Fibroblast of lung (primary cell): ENCODE measurements at regions not wholly inside any gene's neighbourhood (a gene's known extent, or its start where the extent isn't known, plus 50 kb on each side); places are given as distances from the start of the nearest gene placed in this dataset.

Source experiments
- DNase-seq, 2 donors: peaks; one replicate each; pipeline versions ENCODE4 v3.0.0 to v3.0.0-alpha.2; 2010; ENCODE audit warnings: low read depth in 2 of 2
- H2AFZ ChIP-seq: 2 replicates; pipeline ENCODE4 v1.5.1; 2012; ENCODE audit warnings: low read length, control low read depth, inconsistent platforms
- H3K27ac ChIP-seq: 2 replicates; pipeline ENCODE4 v1.5.1; 2011; ENCODE audit warnings: low read length, control low read depth; ENCODE audit not compliant: insufficient read depth
- H3K27me3 ChIP-seq: 2 replicates; pipeline ENCODE4 v1.5.1; 2011; ENCODE audit warnings: mild to moderate bottlenecking, low read length; ENCODE audit not compliant: control insufficient read depth, insufficient read depth
- H3K36me3 ChIP-seq: 2 replicates; pipeline ENCODE4 v1.5.1; 2011; ENCODE audit warnings: low read length; ENCODE audit not compliant: control insufficient read depth, insufficient read depth
- H3K4me1 ChIP-seq: 2 replicates; pipeline ENCODE4 v1.5.1; 2011; ENCODE audit warnings: low read length; ENCODE audit not compliant: control insufficient read depth, insufficient read depth; ENCODE audit errors: extremely low read depth
- H3K4me2 ChIP-seq: 2 replicates; pipeline ENCODE4 v1.5.1; 2011; ENCODE audit warnings: low read length, control low read depth; ENCODE audit not compliant: insufficient read depth; ENCODE audit errors: extremely low read depth
- H3K4me3 ChIP-seq, 4 experiments: fragments of 200-600 bp in 1 of 4; sonication (generic) in 1 of 4; replicated peaks in 1 of 4; 2 replicates each; pipeline ENCODE4 v1.5.1; 2011 to 2016; ENCODE audit warnings: low read length in 4 of 4, low read depth in 3 of 4, mild to moderate bottlenecking in 3 of 4, control low read depth in 2 of 4, inconsistent platforms in 1 of 4, mixed read lengths in 1 of 4; ENCODE audit not compliant: insufficient read depth in 1 of 4; ENCODE audit errors: control extremely low read depth in 1 of 4
- H3K79me2 ChIP-seq: 2 replicates; pipeline ENCODE4 v1.5.1; 2012; ENCODE audit warnings: mild to moderate bottlenecking, low read length, inconsistent platforms; ENCODE audit not compliant: control insufficient read depth, insufficient read depth
- H3K9ac ChIP-seq: 2 replicates; pipeline ENCODE4 v1.5.1; 2011; ENCODE audit warnings: mild to moderate bottlenecking, low read length, control low read depth; ENCODE audit not compliant: insufficient read depth
- H3K9me3 ChIP-seq: 2 replicates; pipeline ENCODE4 v1.5.1; 2012; ENCODE audit warnings: low read depth, low read length; ENCODE audit not compliant: control insufficient read depth, insufficient read depth
- H4K20me1 ChIP-seq: 2 replicates; pipeline ENCODE4 v1.5.1; 2011; ENCODE audit warnings: low read length; ENCODE audit not compliant: control insufficient read depth, insufficient read depth; ENCODE audit errors: extremely low read depth
- EZH2 ChIP-seq: IDR thresholded peaks from 2 replicates; pipeline ENCODE4 v1.5.1; 2012; ENCODE audit warnings: low read length, control low read depth, mild to moderate bottlenecking; ENCODE audit errors: missing control alignments
- TF ChIP-seq, protein P1 (sequence below), 2 donors: IDR thresholded peaks in 1 of 2; conservative IDR thresholded peaks in 1 of 2; 1 replicate in 1 of 2; 2 replicates in 1 of 2; pipeline ENCODE4 v1.5.1; 2011 to 2012; ENCODE audit warnings: low read length in 2 of 2, control low read depth in 1 of 2, inconsistent platforms in 1 of 2, low read depth in 1 of 2, mild to moderate bottlenecking in 1 of 2

DNA sequence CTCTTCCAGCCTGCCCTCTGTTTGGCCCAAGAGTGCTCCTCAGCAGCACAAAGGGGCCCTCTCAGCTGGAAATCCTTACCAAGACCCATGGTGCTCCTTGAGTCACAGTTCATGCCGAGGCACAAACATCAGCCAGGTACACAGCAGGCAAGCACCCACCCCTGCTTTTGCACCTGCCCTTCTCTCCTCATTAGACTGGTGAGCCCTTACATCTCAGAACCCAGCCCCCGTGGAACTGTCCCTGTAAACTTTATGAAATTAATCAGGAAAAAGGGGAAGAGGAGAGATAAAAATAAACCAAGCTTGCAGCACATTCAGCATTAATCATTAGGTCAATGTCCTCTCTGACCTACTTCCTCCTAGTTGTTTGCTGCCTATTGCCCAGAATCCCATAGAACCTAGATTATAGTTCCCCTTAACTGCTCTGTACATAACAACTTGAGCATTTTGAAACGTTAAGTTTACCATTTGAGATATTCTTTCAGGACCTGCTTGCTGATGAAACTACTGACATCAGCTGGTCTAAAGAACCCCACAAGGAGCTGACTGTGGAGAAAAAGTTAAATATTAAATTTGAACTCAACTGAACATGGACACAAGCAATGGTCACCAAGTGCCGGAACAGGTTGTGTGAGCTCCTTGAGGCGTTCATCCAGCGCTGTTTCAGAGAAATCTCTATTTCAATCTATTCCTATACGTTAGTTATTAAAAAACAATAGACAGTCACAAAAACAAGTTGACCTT, 738.4 kb downstream of the MATN1 start:
- Histone ChIP-seq H4K20me1 (no peaks in the 10 kb centered on the region), H3K4me1 (no peaks in the 10 kb centered on the region), H3K27ac (no peak overlapping the region), H3K4me2 (no peak overlapping the region), H3K4me3 (no peak overlapping the region), H3K27me3 (no peaks in the 10 kb centered on the region), H2AFZ (no peak overlapping the region), H3K79me2 (no peaks in the 10 kb centered on the region), H3K9me3 (no peaks in the 10 kb centered on the region), H3K9ac (no peak overlapping the region), H3K36me3 (no peaks in the 10 kb centered on the region)
- no peak for DNase-seq
- TF ChIP-seq, protein P1, sequence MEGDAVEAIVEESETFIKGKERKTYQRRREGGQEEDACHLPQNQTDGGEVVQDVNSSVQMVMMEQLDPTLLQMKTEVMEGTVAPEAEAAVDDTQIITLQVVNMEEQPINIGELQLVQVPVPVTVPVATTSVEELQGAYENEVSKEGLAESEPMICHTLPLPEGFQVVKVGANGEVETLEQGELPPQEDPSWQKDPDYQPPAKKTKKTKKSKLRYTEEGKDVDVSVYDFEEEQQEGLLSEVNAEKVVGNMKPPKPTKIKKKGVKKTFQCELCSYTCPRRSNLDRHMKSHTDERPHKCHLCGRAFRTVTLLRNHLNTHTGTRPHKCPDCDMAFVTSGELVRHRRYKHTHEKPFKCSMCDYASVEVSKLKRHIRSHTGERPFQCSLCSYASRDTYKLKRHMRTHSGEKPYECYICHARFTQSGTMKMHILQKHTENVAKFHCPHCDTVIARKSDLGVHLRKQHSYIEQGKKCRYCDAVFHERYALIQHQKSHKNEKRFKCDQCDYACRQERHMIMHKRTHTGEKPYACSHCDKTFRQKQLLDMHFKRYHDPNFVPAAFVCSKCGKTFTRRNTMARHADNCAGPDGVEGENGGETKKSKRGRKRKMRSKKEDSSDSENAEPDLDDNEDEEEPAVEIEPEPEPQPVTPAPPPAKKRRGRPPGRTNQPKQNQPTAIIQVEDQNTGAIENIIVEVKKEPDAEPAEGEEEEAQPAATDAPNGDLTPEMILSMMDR (conservative IDR thresholded peaks at IDR 0.05 in 1 of 2, IDR thresholded peaks at IDR 0.05 in 1 of 2; ENCODE audit: low read depth in 1 of 2, low read length in 2 of 2) = no peak
- TF ChIP-seq EZH2 = no peak

- no peaks in the 10 kb centered on the region for H3K27me3 ChIP-seq
- no peak overlapping the region for H2AFZ ChIP-seq
- H3K9me3 ChIP-seq = no peaks in the 10 kb centered on the region
- H3K27ac ChIP-seq = no peak overlapping the region
- no peak overlapping the region for H3K4me3 ChIP-seq
- no peaks in the 10 kb centered on the region for H4K20me1 ChIP-seq
- no peak for TF ChIP-seq EZH2
- TF ChIP-seq, protein P1 (conservative IDR thresholded peaks at IDR 0.05 in 1 of 2, IDR thresholded peaks at IDR 0.05 in 1 of 2; ENCODE audit: low read depth in 1 of 2, low read length in 2 of 2) = no peak
- H3K4me1 ChIP-seq = no peaks in the 10 kb centered on the region
- no peaks in the 10 kb centered on the region for H3K36me3 ChIP-seq
- no peak for DNase-seq
- no peaks in the 10 kb centered on the region for H3K79me2 ChIP-seq
- H3K9ac ChIP-seq = no peak overlapping the region
- no peak overlapping the region for H3K4me2 ChIP-seq
These were observed 739.1 kb downstream of the MATN1 start for GRCh38 chr1:29984166-29984861.

DNA sequence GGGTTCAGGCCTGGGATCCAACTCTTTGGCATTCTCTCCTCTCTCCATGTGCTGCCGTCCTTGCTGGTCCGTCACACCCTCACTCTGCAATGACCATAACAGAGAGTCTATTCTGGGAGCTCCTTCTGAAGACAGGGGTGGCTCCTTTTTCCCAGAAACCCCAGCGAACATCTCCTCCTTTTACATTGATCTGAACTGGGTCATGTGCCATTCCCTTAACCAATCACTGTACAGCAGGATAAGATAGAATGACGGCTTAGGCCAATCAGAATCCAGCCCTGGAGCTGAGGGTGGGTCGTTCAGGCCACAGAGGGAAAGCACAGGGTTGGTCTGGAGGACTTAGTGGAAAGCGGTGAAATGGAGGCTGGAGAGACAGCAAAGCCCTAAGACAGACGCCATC, 740.1 kb downstream of the MATN1 start:
- no peaks in the 10 kb centered on the region for H3K36me3 ChIP-seq
- H3K4me3 ChIP-seq = no peak overlapping the region
- H3K79me2 ChIP-seq = no peaks in the 10 kb centered on the region
- no peak for TF ChIP-seq EZH2
- TF ChIP-seq, protein P1 (conservative IDR thresholded peaks at IDR 0.05 in 1 of 2, IDR thresholded peaks at IDR 0.05 in 1 of 2; ENCODE audit: low read depth in 1 of 2, low read length in 2 of 2) = no peak
- no peak overlapping the region for H2AFZ ChIP-seq
- H3K4me2 ChIP-seq = no peak overlapping the region
- no peak overlapping the region for H3K27ac ChIP-seq
- no peak for DNase-seq
- H3K27me3 ChIP-seq = no peaks in the 10 kb centered on the region
- no peaks in the 10 kb centered on the region for H3K4me1 ChIP-seq
- no peaks in the 10 kb centered on the region for H3K9me3 ChIP-seq
- no peaks in the 10 kb centered on the region for H4K20me1 ChIP-seq
- no peak overlapping the region for H3K9ac ChIP-seq
